GM12865 (cell line): ENCODE measurements at regions not wholly inside any gene's neighbourhood (a gene's known extent, or its start where the extent isn't known, plus 50 kb on each side); places are given as distances from the start of the nearest gene placed in this dataset.

ENCODE experiments used
- DNase-seq: peaks from one replicate; pipeline ENCODE4 v3.0.0; 2010; ENCODE audit warnings: low read depth
- H3K4me3 ChIP-seq: 2 replicates; pipeline ENCODE4 v1.5.1; 2011; ENCODE audit warnings: mild to moderate bottlenecking, low read depth, low read length, control low read depth
- CTCF ChIP-seq: IDR thresholded peaks from 2 replicates; pipeline ENCODE4 v1.5.1; 2011; ENCODE audit warnings: low read length, control low read depth, low read depth, inconsistent platforms; ENCODE audit not compliant: insufficient read depth; ENCODE audit errors: missing control alignments

GRCh38 chr21:35225573-35225972 is 176.5 kb upstream of the RUNX1 start:
- DNase-seq: no peak
- no peak overlapping the region for H3K4me3 ChIP-seq
- TF ChIP-seq CTCF: no peak

GRCh38 chr21:35223480-35224156 is 174.5 kb upstream of the RUNX1 start:
- no peak for TF ChIP-seq CTCF
- H3K4me3 ChIP-seq: no peak overlapping the region
- no peak for DNase-seq

GRCh38 chr21:35222541-35222941 is 173.4 kb upstream of the RUNX1 start:
- DNase-seq: peak; percentile 71
- H3K4me3 ChIP-seq: no peak overlapping the region
- no peak for TF ChIP-seq CTCF

GRCh38 chr21:35222021-35222420 is 172.9 kb upstream of the RUNX1 start:
- no peak for TF ChIP-seq CTCF
- no peak for DNase-seq
- no peak overlapping the region for H3K4me3 ChIP-seq

- no peak for TF ChIP-seq CTCF
- H3K4me3 ChIP-seq: no peak overlapping the region
- DNase-seq: no peak
Observed at GRCh38 chr21:35220301-35220700, 171.2 kb upstream of the RUNX1 start.

GRCh38 chr21:35219719-35220118 is 170.6 kb upstream of the RUNX1 start:
- no peak for TF ChIP-seq CTCF
- DNase-seq: no peak
- H3K4me3 ChIP-seq: no peak overlapping the region

- no peak for TF ChIP-seq CTCF
- H3K4me3 ChIP-seq: no peak overlapping the region
- no peak for DNase-seq
Observed at GRCh38 chr21:35219291-35219690, 170.2 kb upstream of the RUNX1 start.
